ENCODE measurements at regions not wholly inside any gene's neighbourhood (a gene's known extent, or its start where the extent isn't known, plus 50 kb on each side); places are given as distances from the start of the nearest gene placed in this dataset.

GRCh38 chr3:106629215-106629832 is 747.9 kb upstream of the CCDC54 start:
- no peak overlapping the region for H3K27ac ChIP-seq
- intact Hi-C loops (cut with DNase I) = no loop called here
- no peak overlapping the region for H3K4me3 ChIP-seq
- no peak for DNase-seq
- no peaks in the 10 kb centered on the region for H3K4me1 ChIP-seq
- H3K9me3 ChIP-seq = peaks cover 5% of the 10 kb centered on the region
- H3K36me3 ChIP-seq (ENCODE audit: insufficient read depth in 1 of 2, low read depth in 1 of 2) = no peaks in the 10 kb centered on the region
- no peaks in the 10 kb centered on the region for H3K27me3 ChIP-seq (ENCODE audit: insufficient read depth in 3 of 3, low read length in 2 of 3)
- 17 to 36% (median 24%) methylated on average over 2 of the region's 2 CpGs for WGBS, 3 donors
- ATAC-seq = no peak
- TF ChIP-seq CTCF (IDR thresholded peaks at IDR 0.05) = no peak

- Histone ChIP-seq H3K4me1 (no peaks in the 10 kb centered on the region), H3K27ac (no peak overlapping the region), H3K4me3 (no peak overlapping the region), H3K9me3 (no peaks in the 10 kb centered on the region), H3K36me3 (ENCODE audit: insufficient read depth in 1 of 2, low read depth in 1 of 2) (no peaks in the 10 kb centered on the region), H3K27me3 (ENCODE audit: insufficient read depth in 3 of 3, low read length in 2 of 3) (no peaks in the 10 kb centered on the region)
- ATAC-seq (no peak), DNase-seq (no peak)
- intact Hi-C loops (cut with DNase I) = no loop called here
- no peak for TF ChIP-seq CTCF (IDR thresholded peaks at IDR 0.05)
- WGBS, 3 donors = 86 to 93% (median 90%) methylated on average over 11 of the region's 11 CpGs
Measured at GRCh38 chr3:106631373-106632108, 745.7 kb upstream of the CCDC54 start.

GRCh38 chr3:106635271-106635670 is 742.0 kb upstream of the CCDC54 start:
- no peaks in the 10 kb centered on the region for H3K36me3 ChIP-seq (ENCODE audit: insufficient read depth in 1 of 2, low read depth in 1 of 2)
- intact Hi-C loops (cut with DNase I) = no loop called here

GRCh38 chr3:106635826-106636225 is 741.4 kb upstream of the CCDC54 start:
- H3K27ac ChIP-seq = no peak overlapping the region
- intact Hi-C loops (cut with DNase I) = no loop called here
- H3K4me1 ChIP-seq = no peaks in the 10 kb centered on the region
- no peak for TF ChIP-seq CTCF (IDR thresholded peaks at IDR 0.05)
- no peaks in the 10 kb centered on the region for H3K27me3 ChIP-seq (ENCODE audit: insufficient read depth in 3 of 3, low read length in 2 of 3)
- no peaks in the 10 kb centered on the region for H3K36me3 ChIP-seq (ENCODE audit: insufficient read depth in 1 of 2, low read depth in 1 of 2)
- WGBS, 3 donors = 58 to 63% (median 61%) methylated on average over 3 of the region's 3 CpGs
- H3K9me3 ChIP-seq = no peaks in the 10 kb centered on the region
- DNase-seq (no peak), ATAC-seq (no peak)
- no peak overlapping the region for H3K4me3 ChIP-seq

More at GRCh38 chr3:106635271-106635670, 742.0 kb upstream of the CCDC54 start:
- 36 to 55% (median 38%) methylated on average over 3 of the region's 3 CpGs for WGBS, 3 donors
- H3K27ac ChIP-seq = no peak overlapping the region
- H3K4me3 ChIP-seq = no peak overlapping the region
- H3K4me1 ChIP-seq = no peaks in the 10 kb centered on the region
- no peaks in the 10 kb centered on the region for H3K9me3 ChIP-seq
- DNase-seq = no peak
- no peaks in the 10 kb centered on the region for H3K27me3 ChIP-seq (ENCODE audit: insufficient read depth in 3 of 3, low read length in 2 of 3)
- TF ChIP-seq CTCF (IDR thresholded peaks at IDR 0.05) = no peak
- no peak for ATAC-seq
